RWPE2 (cell line): ENCODE measurements at regions not wholly inside any gene's neighbourhood (a gene's known extent, or its start where the extent isn't known, plus 50 kb on each side); places are given as distances from the start of the nearest gene placed in this dataset.

ENCODE experiments used
- ATAC-seq: fragments of 200-7000 bp; cut with Tn5 transposase; 3 replicates; pipeline ENCODE4 v1.9.1; 2021; ENCODE audit warnings: low read depth
- DNase-seq: peaks from one replicate; pipeline ENCODE4 v3.0.0-alpha.2; 2020; ENCODE audit warnings: low spot score
- H3K27ac ChIP-seq: fragments of 450-650 bp; 2 replicates; pipeline ENCODE4 v1.5.1; 2017; ENCODE audit warnings: mild to moderate bottlenecking; ENCODE audit not compliant: poor library complexity, severe bottlenecking
- H3K27me3 ChIP-seq: fragments of 250-450 bp; sonication (Bioruptor Pico); 2 replicates; pipeline ENCODE4 v1.5.1; 2021; ENCODE audit warnings: mild to moderate bottlenecking, moderate library complexity; ENCODE audit not compliant: insufficient read depth, poor library complexity, severe bottlenecking
- H3K36me3 ChIP-seq: fragments of 250-450 bp; sonication (Bioruptor Pico); 2 replicates; pipeline ENCODE4 v1.5.1; 2020; ENCODE audit warnings: low read depth, mild to moderate bottlenecking, moderate library complexity
- H3K4me1 ChIP-seq: fragments of 250-450 bp; sonication (Bioruptor Pico); 2 replicates; pipeline ENCODE4 v1.5.1; 2021; ENCODE audit warnings: mild to moderate bottlenecking, moderate library complexity; ENCODE audit not compliant: insufficient read depth, poor library complexity, severe bottlenecking
- H3K4me3 ChIP-seq: fragments of 250-450 bp; sonication (Bioruptor Pico); 2 replicates; pipeline ENCODE4 v1.5.1; 2021; ENCODE audit warnings: mild to moderate bottlenecking, moderate library complexity; ENCODE audit not compliant: severe bottlenecking
- H3K9me3 ChIP-seq: fragments of 250-450 bp; sonication (Bioruptor Pico); 2 replicates; pipeline ENCODE4 v1.5.1; 2021; ENCODE audit warnings: mild to moderate bottlenecking, moderate library complexity; ENCODE audit not compliant: severe bottlenecking
- CTCF ChIP-seq: fragments of 450-650 bp; IDR thresholded peaks from one replicate; pipeline ENCODE4 v1.5.1; 2017; ENCODE audit warnings: mild to moderate bottlenecking, moderate library complexity; ENCODE audit not compliant: poor library complexity, severe bottlenecking

- no peaks in the 10 kb centered on the region for H3K4me1 ChIP-seq
- no peak overlapping the region for H3K4me3 ChIP-seq
- no peaks in the 10 kb centered on the region for H3K9me3 ChIP-seq
- ATAC-seq: no peak
- H3K27me3 ChIP-seq: no peaks in the 10 kb centered on the region
- no peaks in the 10 kb centered on the region for H3K36me3 ChIP-seq
- H3K27ac ChIP-seq: no peak overlapping the region
- DNase-seq: no peak
- TF ChIP-seq CTCF: no peak
Measured at GRCh38 chr2:123624816-123625215, 400.3 kb upstream of the CNTNAP5 start.

GRCh38 chr2:123636232-123636631 is 388.9 kb upstream of the CNTNAP5 start:
- Histone ChIP-seq H3K9me3 (no peaks in the 10 kb centered on the region), H3K27me3 (no peaks in the 10 kb centered on the region), H3K27ac (no peak overlapping the region), H3K4me3 (no peak overlapping the region), H3K4me1 (no peaks in the 10 kb centered on the region), H3K36me3 (no peaks in the 10 kb centered on the region)
- no peak for ATAC-seq
- TF ChIP-seq CTCF: no peak
- no peak for DNase-seq

- no peak for TF ChIP-seq CTCF
- H3K36me3 ChIP-seq: no peaks in the 10 kb centered on the region
- no peak overlapping the region for H3K4me3 ChIP-seq
- H3K4me1 ChIP-seq: no peaks in the 10 kb centered on the region
- H3K9me3 ChIP-seq: no peaks in the 10 kb centered on the region
- ATAC-seq (no peak), DNase-seq (no peak)
- H3K27me3 ChIP-seq: no peaks in the 10 kb centered on the region
- H3K27ac ChIP-seq: no peak overlapping the region
Measured at GRCh38 chr2:123640685-123641335, 384.3 kb upstream of the CNTNAP5 start.

GRCh38 chr2:123644053-123644452 is 381.0 kb upstream of the CNTNAP5 start:
- no peaks in the 10 kb centered on the region for H3K4me1 ChIP-seq
- DNase-seq: no peak
- ATAC-seq: no peak
- no peaks in the 10 kb centered on the region for H3K36me3 ChIP-seq
- no peak overlapping the region for H3K4me3 ChIP-seq
- peaks cover 3% of the 10 kb centered on the region for H3K27me3 ChIP-seq
- TF ChIP-seq CTCF: no peak
- no peak overlapping the region for H3K27ac ChIP-seq
- no peaks in the 10 kb centered on the region for H3K9me3 ChIP-seq

- no peaks in the 10 kb centered on the region for H3K9me3 ChIP-seq
- H3K27ac ChIP-seq: no peak overlapping the region
- TF ChIP-seq CTCF: no peak
- DNase-seq (no peak), ATAC-seq (no peak)
- no peak overlapping the region for H3K4me3 ChIP-seq
- no peaks in the 10 kb centered on the region for H3K36me3 ChIP-seq
- peaks cover 3% of the 10 kb centered on the region for H3K27me3 ChIP-seq
- no peaks in the 10 kb centered on the region for H3K4me1 ChIP-seq
Measured at GRCh38 chr2:123648016-123648415, 377.1 kb upstream of the CNTNAP5 start.
